ENCODE measurements at regions not wholly inside any gene's neighbourhood (a gene's known extent, or its start where the extent isn't known, plus 50 kb on each side); places are given as distances from the start of the nearest gene placed in this dataset.

GRCh38 chr6:10154251-10154650 is 260.6 kb downstream of the TFAP2A start:
- no peak for TF ChIP-seq CREB1 (IDR thresholded peaks at IDR 0.05; ENCODE audit: low read depth)

- TF ChIP-seq, protein P1, sequence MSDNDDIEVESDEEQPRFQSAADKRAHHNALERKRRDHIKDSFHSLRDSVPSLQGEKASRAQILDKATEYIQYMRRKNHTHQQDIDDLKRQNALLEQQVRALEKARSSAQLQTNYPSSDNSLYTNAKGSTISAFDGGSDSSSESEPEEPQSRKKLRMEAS (IDR thresholded peaks at IDR 0.05): no peak
- TF ChIP-seq, protein P2, sequence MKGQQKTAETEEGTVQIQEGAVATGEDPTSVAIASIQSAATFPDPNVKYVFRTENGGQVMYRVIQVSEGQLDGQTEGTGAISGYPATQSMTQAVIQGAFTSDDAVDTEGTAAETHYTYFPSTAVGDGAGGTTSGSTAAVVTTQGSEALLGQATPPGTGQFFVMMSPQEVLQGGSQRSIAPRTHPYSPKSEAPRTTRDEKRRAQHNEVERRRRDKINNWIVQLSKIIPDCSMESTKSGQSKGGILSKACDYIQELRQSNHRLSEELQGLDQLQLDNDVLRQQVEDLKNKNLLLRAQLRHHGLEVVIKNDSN (IDR thresholded peaks at IDR 0.05): no peak
- TF ChIP-seq TCF12 (IDR thresholded peaks at IDR 0.05; ENCODE audit: low read depth): no peak
- no peak for TF ChIP-seq ZBTB7A (IDR thresholded peaks at IDR 0.05; ENCODE audit: low read depth)
- TF ChIP-seq NFIC (IDR thresholded peaks at IDR 0.05): no peak
- TF ChIP-seq TAF1 (IDR thresholded peaks at IDR 0.05; ENCODE audit: low read depth): no peak
- no peak for TF ChIP-seq CREB1 (IDR thresholded peaks at IDR 0.05; ENCODE audit: low read depth)
- TF ChIP-seq EP300 (IDR thresholded peaks at IDR 0.05; ENCODE audit: borderline replicate concordance): no peak
- no peak for TF ChIP-seq YY1 (IDR thresholded peaks at IDR 0.05; ENCODE audit: low read depth)
- no peak for TF ChIP-seq REST (IDR thresholded peaks at IDR 0.05; ENCODE audit: low read depth)
- TF ChIP-seq TEAD4 (IDR thresholded peaks at IDR 0.05): no peak
- TF ChIP-seq RAD21 (IDR thresholded peaks at IDR 0.05; ENCODE audit: low read depth): no peak
- TF ChIP-seq FOXM1 (IDR thresholded peaks at IDR 0.05; ENCODE audit: borderline replicate concordance, low read depth): no peak
- TF ChIP-seq CEBPB (IDR thresholded peaks at IDR 0.05): no peak
- no peak for TF ChIP-seq EGR1 (IDR thresholded peaks at IDR 0.05)
These were observed 263.5 kb downstream of the TFAP2A start for GRCh38 chr6:10151144-10151915.

DNA sequence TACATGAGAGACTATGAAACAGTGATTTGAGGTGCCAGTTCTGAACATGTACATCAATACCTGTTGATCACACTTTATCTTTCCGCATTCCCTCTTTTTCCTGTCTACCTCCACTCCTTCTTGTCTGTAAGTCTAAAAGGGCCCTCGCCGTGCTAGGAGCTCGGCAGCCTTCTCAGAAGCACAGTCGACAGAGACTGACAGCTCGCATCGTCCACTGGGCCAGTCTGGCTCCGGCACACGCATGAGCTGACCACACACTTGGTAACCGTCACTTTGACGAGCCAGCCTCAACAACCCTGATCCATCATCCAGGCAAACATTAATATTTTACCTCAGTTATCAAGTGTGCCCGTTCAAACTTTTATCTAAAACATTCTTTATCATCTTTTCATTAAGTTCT is 265.3 kb downstream of the TFAP2A start:
- TF ChIP-seq, protein P2 (IDR thresholded peaks at IDR 0.05): no peak
- TF ChIP-seq RAD21 (IDR thresholded peaks at IDR 0.05; ENCODE audit: low read depth) (no peak), TEAD4 (IDR thresholded peaks at IDR 0.05) (no peak), ZBTB7A (IDR thresholded peaks at IDR 0.05; ENCODE audit: low read depth) (no peak), NFIC (IDR thresholded peaks at IDR 0.05) (no peak), CEBPB (IDR thresholded peaks at IDR 0.05) (no peak), EP300 (IDR thresholded peaks at IDR 0.05; ENCODE audit: borderline replicate concordance) (no peak), TCF12 (IDR thresholded peaks at IDR 0.05; ENCODE audit: low read depth) (no peak), FOXM1 (IDR thresholded peaks at IDR 0.05; ENCODE audit: borderline replicate concordance, low read depth) (no peak), REST (IDR thresholded peaks at IDR 0.05; ENCODE audit: low read depth) (no peak)
- TF ChIP-seq, protein P1 (IDR thresholded peaks at IDR 0.05): no peak

- no peak for TF ChIP-seq TEAD4 (IDR thresholded peaks at IDR 0.05)
- no peak for TF ChIP-seq CEBPB (IDR thresholded peaks at IDR 0.05)
- TF ChIP-seq RAD21 (IDR thresholded peaks at IDR 0.05; ENCODE audit: low read depth): no peak
- no peak for TF ChIP-seq NFIC (IDR thresholded peaks at IDR 0.05)
These were observed 268.0 kb downstream of the TFAP2A start for GRCh38 chr6:10146715-10147451.

DNA sequence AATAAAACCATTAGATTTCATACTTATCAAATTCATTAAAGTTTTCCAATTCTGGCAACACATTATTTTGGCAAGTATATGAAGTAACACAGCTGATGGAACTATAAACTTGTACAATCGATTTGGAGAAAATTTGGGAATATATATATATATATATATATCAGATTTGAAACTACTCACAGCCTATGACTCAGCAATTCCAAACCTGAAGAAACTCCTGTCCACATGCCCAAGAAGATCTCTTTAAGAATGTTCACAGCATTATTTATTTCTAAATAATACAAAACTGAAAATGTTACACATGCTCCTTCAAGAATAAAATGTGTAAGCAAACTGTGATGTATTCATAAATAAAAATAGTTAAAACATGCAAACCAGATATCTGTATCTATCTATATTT is 270.1 kb downstream of the TFAP2A start:
- TF ChIP-seq EP300 (IDR thresholded peaks at IDR 0.05; ENCODE audit: borderline replicate concordance) (no peak), EGR1 (IDR thresholded peaks at IDR 0.05) (no peak), FOXM1 (IDR thresholded peaks at IDR 0.05; ENCODE audit: borderline replicate concordance, low read depth) (no peak), RAD21 (IDR thresholded peaks at IDR 0.05; ENCODE audit: low read depth) (no peak), YY1 (IDR thresholded peaks at IDR 0.05; ENCODE audit: low read depth) (no peak), NFIC (IDR thresholded peaks at IDR 0.05) (no peak), CREB1 (IDR thresholded peaks at IDR 0.05; ENCODE audit: low read depth) (no peak), REST (IDR thresholded peaks at IDR 0.05; ENCODE audit: low read depth) (no peak), CEBPB (IDR thresholded peaks at IDR 0.05) (no peak), TCF12 (IDR thresholded peaks at IDR 0.05; ENCODE audit: low read depth) (no peak), ZBTB7A (IDR thresholded peaks at IDR 0.05; ENCODE audit: low read depth) (no peak), TEAD4 (IDR thresholded peaks at IDR 0.05) (no peak), TAF1 (IDR thresholded peaks at IDR 0.05; ENCODE audit: low read depth) (no peak)
- TF ChIP-seq, protein P2 (IDR thresholded peaks at IDR 0.05): no peak
- TF ChIP-seq, protein P1 (IDR thresholded peaks at IDR 0.05): no peak

Data from Ishikawa (cell line).